GM19324 (cell line): ENCODE measurements at regions not wholly inside any gene's neighbourhood (a gene's known extent, or its start where the extent isn't known, plus 50 kb on each side); places are given as distances from the start of the nearest gene placed in this dataset.
A peak's percentile ranks its signal among the peaks of the same experiment; 100 is the strongest.
"Not testable (repeated sequence)": the region's sequence is repeated elsewhere in the genome, so short reads cannot be mapped to it uniquely, and the experiment has no call there.

Experiments used
- ATAC-seq: cut with Tn5 transposase; IDR thresholded peaks from one replicate; pipeline ENCODE4 v1.9.1; 2021; ENCODE audit warnings: mild to moderate bottlenecking, moderate library complexity; ENCODE audit not compliant: unreplicated experiment, low FRiP score

DNA sequence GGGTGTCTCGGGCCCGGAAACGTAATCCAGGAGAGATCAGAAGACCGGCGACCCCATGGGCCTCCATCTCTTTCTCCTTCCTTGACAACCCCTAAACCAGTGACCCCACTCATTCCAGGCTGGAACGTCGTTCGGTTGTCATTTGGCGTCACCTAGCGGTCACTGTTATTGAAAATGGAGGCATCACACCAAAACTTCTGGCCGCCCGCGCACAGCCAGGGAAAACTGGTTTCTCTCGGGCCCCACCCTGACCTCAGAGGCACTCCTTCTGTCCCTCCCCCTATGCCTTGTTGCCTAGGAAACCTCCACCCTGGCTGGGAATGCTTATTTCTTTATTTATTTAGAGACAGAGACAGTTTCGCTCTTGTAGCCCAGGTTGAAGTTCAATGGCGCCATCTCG, 2327.3 kb upstream of the TPTE start:
- ATAC-seq = not testable (repeated sequence)

DNA sequence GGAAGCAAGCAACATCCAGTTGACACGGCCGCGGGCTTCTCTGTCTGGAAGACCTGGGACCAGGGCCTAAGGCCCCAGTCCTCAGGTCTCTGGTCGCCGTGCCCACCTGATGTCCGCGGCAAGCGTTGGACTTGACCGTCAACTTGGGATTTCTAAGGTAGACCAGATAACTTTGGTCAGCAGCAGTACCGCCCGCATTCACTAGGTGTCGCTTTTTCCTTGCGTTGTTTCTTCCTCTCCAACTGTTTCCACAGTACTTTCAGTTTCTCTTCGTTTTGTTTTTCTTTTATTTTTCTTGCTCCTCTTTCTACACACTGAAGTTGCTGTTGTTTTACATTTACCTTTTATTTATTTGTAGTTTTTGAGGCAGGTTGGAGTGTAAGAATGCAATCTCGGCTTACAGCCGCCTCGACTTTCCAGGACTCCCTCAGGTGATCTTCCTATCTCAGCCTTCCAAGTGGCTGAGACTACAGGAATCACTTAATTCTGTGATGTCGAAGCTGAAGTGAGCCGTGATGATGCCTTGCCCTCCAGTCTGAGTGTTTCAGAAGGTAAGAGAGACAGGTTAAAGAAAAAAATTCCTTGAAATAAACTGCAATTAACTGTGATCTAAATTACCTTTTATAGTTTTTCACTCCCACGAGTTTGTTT, 2323.9 kb upstream of the TPTE start:
- not testable (repeated sequence) for ATAC-seq

DNA sequence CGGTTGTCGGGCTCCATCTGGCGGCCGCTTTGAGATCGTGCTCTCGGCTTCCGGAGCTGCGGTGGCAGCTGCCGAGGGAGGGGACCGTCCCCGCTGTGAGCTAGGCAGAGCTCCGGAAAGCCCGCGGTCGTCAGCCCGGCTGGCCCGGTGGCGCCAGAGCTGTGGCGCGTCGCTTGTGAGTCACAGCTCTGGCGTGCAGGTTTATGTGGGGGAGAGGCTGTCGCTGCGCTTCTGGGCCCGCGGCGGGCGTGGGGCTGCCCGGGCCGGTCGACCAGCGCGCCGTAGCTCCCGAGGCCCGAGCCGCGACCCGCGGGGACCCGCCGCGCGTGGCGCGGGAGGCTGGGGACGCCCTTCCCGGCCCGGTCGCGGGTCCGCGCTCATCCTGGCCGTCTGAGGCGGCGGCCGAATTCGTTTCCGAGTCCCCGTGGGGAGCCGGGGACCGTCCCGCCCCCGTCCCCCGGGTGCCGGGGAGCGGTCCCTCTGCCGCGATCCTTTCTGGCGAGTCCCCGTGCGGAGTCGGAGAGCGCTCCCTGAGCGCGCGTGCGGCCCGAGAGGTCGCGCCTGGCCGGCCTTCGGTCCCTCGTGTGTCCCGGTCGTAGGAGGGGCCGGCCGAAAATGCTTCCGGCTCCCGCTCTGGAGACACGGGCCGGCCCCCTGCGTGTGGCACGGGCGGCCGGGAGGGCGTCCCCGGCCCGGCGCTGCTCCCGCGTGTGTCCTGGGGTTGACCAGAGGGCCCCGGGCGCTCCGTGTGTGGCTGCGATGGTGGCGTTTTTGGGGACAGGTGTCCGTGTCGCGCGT, 2316.1 kb upstream of the TPTE start:
- not testable (repeated sequence) for ATAC-seq

DNA sequence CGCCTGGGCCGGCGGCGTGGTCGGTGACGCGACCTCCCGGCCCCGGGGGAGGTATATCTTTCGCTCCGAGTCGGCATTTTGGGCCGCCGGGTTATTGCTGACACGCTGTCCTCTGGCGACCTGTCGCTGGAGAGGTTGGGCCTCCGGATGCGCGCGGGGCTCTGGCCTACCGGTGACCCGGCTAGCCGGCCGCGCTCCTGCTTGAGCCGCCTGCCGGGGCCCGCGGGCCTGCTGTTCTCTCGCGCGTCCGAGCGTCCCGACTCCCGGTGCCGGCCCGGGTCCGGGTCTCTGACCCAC, 2315.5 kb upstream of the TPTE start:
- not testable (repeated sequence) for ATAC-seq

DNA sequence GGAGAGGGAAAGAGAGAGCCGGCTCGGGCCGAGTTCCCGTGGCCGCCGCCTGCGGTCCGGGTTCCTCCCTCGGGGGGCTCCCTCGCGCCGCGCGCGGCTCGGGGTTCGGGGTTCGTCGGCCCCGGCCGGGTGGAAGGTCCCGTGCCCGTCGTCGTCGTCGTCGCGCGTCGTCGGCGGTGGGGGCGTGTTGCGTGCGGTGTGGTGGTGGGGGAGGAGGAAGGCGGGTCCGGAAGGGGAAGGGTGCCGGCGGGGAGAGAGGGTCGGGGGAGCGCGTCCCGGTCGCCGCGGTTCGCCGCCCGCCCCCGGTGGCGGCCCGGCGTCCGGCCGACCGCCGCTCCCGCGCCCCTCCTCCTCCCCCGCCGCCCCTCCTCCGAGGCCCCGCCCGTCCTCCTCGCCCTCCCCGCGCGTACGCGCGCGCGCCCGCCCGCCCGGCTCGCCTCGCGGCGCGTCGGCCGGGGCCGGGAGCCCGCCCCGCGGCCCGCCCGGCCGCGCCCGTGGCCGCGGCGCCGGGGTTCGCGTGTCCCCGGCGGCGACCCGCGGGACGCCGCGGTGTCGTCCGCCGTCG, 2308.3 kb upstream of the TPTE start:
- peak; percentile 97 for ATAC-seq

DNA sequence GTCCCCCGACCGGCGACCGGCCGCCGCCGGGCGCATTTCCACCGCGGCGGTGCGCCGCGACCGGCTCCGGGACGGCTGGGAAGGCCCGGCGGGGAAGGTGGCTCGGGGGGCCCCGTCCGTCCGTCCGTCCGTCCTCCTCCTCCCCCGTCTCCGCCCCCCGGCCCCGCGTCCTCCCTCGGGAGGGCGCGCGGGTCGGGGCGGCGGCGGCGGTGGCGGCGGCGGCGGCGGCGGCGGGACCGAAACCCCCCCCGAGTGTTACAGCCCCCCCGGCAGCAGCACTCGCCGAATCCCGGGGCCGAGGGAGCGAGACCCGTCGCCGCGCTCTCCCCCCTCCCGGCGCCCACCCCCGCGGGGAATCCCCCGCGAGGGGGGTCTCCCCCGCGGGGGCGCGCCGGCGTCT, 2306.8 kb upstream of the TPTE start:
- ATAC-seq = not testable (repeated sequence)

DNA sequence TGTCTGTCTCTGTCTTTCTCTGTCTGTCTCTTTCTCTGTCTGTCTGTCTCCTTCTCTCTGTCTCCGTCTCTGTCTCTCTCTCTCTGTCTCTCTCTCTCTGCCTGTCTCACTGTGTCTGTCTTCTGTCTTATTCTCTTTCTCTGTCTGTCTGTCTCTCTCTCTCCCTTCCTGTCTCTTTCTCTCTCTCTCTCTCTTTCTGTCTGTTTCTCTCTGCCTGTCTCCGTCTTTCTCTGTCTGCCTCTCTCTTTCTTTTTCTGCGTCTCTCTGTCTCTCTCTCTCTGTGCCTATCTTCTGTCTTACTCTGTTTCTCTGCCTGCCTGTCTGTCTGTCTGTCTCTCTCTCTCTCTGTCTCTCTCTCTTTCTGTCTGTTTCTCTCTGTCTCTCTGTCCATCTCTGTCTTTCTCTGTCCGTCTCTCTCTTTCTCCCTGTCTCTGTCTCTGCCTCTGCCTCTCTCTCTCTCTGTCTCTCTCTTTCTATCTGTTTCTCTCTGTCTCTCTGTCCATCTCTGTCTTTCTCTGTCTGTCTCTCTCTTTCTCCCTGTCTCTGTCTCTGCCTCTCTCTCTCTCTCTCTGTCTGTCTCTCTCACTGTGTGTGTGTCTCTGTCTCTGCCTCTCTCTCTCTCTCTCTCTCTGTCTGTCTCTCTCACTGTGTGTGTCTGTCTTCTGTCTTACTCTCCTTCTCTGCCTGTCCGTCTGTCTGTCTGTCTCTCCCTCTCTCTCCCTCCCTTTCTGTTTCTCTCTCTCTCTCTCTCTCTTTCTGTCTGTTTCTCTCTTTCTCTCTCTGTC, 2291.8 kb upstream of the TPTE start:
- peak; percentile 33 for ATAC-seq

DNA sequence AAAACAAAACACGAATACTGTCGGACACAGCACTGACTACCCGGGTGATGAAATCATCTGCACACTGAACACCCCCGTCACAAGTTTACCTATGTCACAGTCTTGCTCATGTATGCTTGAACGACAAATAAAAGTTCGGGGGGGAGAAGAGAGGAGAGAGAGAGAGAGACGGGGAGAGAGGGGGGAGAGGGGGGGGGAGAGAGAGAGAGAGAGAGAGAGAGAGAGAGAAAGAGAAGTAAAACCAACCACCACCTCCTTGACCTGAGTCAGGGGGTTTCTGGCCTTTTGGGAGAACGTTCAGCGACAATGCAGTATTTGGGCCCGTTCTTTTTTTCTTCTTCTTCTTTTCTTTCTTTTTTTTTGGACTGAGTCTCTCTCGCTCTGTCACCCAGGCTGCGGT, 2290.1 kb upstream of the TPTE start:
- ATAC-seq = not testable (repeated sequence)

DNA sequence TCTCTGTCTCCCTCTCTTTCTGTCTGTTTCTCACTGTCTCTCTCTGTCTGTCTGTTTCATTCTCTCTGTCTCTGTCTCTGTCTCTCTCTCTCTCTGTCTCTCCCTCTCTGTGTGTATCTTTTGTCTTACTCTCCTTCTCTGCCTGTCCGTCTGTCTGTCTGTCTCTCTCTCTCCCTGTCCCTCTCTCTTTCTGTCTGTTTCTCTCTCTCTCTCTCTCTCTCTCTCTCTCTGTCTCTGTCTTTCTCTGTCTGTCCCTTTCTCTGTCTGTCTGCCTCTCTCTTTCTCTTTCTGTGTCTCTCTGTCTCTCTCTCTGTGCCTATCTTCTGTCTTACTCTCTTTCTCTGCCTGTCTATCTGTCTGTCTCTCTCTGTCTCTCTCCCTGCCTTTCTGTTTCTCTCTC, 2288.4 kb upstream of the TPTE start:
- ATAC-seq = not testable (repeated sequence)

DNA sequence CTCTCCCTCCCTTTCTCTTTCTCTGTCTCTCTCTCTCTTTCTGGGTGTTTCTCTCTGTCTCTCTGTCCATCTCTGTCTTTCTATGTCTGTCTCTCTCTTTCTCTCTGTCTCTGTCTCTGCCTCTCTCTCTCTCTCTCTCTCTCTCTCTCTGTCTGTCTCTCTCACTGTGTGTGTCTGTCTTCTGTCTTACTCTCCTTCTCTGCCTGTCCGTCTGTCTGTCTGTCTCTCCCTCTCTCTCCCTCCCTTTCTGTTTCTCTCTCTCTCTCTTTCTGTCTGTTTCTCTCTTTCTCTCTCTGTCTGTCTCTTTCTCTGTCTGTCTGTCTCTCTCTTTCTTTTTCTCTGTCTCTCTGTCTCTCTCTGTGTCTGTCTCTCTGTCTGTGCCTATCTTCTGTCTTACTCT, 2287.3 kb upstream of the TPTE start:
- not testable (repeated sequence) for ATAC-seq

DNA sequence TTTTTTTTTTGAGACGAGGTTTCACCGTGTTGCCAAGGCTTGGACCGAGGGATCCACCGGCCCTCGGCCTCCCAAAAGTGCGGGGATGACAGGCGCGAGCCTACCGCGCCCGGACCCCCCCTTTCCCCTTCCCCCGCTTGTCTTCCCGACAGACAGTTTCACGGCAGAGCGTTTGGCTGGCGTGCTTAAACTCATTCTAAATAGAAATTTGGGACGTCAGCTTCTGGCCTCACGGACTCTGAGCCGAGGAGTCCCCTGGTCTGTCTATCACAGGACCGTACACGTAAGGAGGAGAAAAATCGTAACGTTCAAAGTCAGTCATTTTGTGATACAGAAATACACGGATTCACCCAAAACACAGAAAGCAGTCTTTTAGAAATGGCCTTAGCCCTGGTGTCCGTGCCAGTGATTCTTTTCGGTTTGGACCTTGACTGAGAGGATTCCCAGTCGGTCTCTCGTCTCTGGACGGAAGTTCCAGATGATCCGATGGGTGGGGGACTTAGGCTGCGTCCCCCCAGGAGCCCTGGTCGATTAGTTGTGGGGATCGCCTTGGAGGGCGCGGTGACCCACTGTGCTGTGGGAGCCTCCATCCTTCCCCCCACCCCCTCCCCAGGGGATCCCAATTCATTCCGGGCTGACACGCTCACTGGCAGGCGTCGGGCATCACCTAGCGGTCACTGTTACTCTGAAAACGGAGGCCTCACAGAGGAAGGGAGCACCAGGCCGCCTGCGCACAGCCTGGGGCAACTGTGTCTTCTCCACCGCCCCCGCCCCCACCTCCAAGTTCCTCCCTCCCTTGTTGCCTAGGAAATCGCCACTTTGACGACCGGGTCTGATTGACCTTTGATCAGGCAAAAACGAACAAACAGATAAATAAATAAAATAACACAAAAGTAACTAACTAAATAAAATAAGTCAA, 2276.4 kb upstream of the TPTE start:
- ATAC-seq = peak; percentile 50

DNA sequence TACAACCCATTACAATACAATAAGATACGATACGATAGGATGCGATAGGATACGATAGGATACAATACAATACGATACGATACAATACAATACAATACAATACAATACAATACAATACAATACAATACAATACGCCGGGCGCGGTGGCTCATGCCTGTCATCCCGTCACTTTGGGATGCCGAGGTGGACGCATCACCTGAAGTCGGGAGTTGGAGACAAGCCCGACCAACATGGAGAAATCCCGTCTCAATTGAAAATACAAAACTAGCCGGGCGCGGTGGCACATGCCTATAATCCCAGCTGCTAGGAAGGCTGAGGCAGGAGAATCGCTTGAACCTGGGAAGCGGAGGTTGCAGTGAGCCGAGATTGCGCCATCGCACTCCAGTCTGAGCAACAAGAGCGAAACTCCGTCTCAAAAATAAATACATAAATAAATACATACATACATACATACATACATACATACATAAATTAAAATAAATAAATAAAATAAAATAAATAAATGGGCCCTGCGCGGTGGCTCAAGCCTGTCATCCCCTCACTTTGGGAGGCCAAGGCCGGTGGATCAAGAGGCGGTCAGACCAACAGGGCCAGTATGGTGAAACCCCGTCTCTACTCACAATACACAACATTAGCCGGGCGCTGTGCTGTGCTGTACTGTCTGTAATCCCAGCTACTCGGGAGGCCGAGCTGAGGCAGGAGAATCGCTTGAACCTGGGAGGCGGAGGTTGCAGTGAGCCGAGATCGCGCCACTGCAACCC, 2275.6 kb upstream of the TPTE start:
- ATAC-seq = peak; percentile 74

DNA sequence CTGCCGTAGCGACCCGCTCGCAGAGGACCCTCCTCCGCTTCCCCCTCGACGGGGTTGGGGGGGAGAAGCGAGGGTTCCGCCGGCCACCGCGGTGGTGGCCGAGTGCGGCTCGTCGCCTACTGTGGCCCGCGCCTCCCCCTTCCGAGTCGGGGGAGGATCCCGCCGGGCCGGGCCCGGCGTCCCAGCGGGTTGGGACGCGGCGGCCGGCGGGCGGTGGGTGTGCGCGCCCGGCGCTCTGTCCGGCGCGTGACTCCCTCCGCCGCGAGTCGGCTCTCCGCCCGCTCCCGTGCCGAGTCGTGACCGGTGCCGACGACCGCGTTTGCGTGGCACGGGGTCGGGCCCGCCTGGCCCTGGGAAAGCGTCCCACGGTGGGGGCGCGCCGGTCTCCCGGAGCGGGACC, 2269.7 kb upstream of the TPTE start:
- not testable (repeated sequence) for ATAC-seq

DNA sequence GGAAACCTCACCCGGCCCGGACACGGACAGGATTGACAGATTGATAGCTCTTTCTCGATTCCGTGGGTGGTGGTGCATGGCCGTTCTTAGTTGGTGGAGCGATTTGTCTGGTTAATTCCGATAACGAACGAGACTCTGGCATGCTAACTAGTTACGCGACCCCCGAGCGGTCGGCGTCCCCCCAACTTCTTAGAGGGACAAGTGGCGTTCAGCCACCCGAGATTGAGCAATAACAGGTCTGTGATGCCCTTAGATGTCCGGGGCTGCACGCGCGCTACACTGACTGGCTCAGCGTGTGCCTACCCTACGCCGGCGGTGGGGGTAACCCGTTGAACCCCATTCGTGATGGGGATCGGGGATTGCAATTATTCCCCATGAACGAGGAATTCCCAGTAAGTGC, 2266.3 kb upstream of the TPTE start:
- not testable (repeated sequence) for ATAC-seq

DNA sequence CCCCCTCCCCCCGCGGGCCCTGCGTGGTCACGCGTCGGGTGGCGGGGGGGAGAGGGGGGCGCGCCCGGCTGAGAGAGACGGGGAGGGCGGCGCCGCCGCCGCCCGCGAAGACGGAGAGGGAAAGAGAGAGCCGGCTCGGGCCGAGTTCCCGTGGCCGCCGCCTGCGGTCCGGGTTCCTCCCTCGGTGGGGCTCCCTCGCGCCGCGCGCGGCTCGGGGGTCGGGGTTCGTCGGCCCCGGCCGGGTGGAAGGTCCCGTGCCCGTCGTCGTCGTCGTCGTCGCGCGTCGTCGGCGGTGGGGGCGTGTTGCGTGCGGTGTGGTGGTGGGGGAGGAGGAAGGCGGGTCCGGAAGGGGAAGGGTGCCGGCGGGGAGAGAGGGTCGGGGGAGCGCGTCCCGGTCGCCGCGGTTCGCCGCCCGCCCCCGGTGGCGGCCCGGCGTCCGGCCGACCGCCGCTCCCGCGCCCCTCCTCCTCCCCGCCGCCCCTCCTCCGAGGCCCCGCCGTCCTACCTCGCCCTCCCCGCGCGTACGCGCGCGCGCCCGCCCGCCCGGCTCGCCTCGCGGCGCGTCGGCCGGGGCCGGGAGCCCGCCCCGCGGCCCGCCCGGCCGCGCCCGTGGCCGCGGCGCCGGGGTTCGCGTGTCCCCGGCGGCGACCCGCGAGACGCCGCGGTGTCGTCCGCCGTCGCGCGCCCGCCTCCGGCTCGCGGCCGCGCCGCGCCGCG, 2264.1 kb upstream of the TPTE start:
- ATAC-seq = not testable (repeated sequence)

DNA sequence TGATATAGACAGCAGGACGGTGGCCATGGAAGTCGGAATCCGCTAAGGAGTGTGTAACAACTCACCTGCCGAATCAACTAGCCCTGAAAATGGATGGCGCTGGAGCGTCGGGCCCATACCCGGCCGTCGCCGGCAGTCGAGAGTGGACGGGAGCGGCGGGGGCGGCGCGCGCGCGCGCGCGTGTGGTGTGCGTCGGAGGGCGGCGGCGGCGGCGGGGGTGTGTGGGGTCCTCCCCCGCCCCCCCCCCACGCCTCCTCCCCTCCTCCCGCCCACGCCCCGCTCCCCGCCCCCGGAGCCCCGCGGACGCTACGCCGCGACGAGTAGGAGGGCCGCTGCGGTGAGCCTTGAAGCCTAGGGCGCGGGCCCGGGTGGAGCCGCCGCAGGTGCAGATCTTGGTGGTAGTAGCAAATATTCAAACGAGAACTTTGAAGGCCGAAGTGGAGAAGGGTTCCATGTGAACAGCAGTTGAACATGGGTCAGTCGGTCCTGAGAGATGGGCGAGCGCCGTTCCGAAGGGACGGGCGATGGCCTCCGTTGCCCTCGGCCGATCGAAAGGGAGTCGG, 2261.2 kb upstream of the TPTE start:
- not testable (repeated sequence) for ATAC-seq
